NT2/D1 (cell line): ENCODE measurements at regions not wholly inside any gene's neighbourhood (a gene's known extent, or its start where the extent isn't known, plus 50 kb on each side); places are given as distances from the start of the nearest gene placed in this dataset.

ENCODE experiments used
- DNase-seq: peaks from one replicate; pipeline ENCODE4 v3.0.0-alpha.2; 2011; ENCODE audit warnings: low read depth, low spot score
- H3K27me3 ChIP-seq: 2 replicates; pipeline ENCODE4 v1.6.0; 2011; ENCODE audit warnings: mild to moderate bottlenecking; ENCODE audit not compliant: insufficient read length, insufficient read depth
- H3K36me3 ChIP-seq: 2 replicates; pipeline ENCODE4 v1.6.1; 2011; ENCODE audit warnings: mild to moderate bottlenecking, low read length, mixed read lengths; ENCODE audit not compliant: insufficient read depth, insufficient read length
- H3K4me1 ChIP-seq: 2 replicates; pipeline ENCODE4 v1.5.1; 2011; ENCODE audit not compliant: insufficient read depth, insufficient read length
- H3K4me3 ChIP-seq: 2 replicates; pipeline ENCODE4 v1.5.1; 2011; ENCODE audit warnings: low read depth; ENCODE audit not compliant: insufficient read length
- H3K9ac ChIP-seq: 2 replicates; pipeline ENCODE4 v1.6.0; 2011; ENCODE audit warnings: low read depth; ENCODE audit not compliant: insufficient read length
- H3K9me3 ChIP-seq: 2 replicates; pipeline ENCODE4 v1.5.1; 2011; ENCODE audit warnings: mild to moderate bottlenecking, low read length; ENCODE audit not compliant: insufficient read depth
- SUZ12 ChIP-seq: IDR thresholded peaks from 2 replicates; pipeline ENCODE4 v1.6.1; 2011; ENCODE audit not compliant: insufficient read length, insufficient read depth; ENCODE audit errors: extremely low read depth
- YY1 ChIP-seq: IDR thresholded peaks from 2 replicates; pipeline ENCODE4 v1.6.1; 2011; ENCODE audit not compliant: insufficient read length, insufficient read depth
- ZNF274 ChIP-seq: IDR thresholded peaks from 2 replicates; pipeline ENCODE4 v1.6.1; 2011; ENCODE audit warnings: mild to moderate bottlenecking, low read depth, low read length

- Histone ChIP-seq H3K9ac (no peak overlapping the region), H3K36me3 (no peaks in the 10 kb centered on the region), H3K27me3 (no peaks in the 10 kb centered on the region), H3K4me1 (no peaks in the 10 kb centered on the region), H3K9me3 (no peaks in the 10 kb centered on the region), H3K4me3 (no peak overlapping the region)
- TF ChIP-seq SUZ12 (no peak), YY1 (no peak), ZNF274 (no peak)
- DNase-seq, result no peak
Measured at GRCh38 chr1:217079584-217079983, 356.4 kb upstream of the ESRRG start.

- no peak for TF ChIP-seq YY1
- TF ChIP-seq SUZ12, result no peak
- no peak for TF ChIP-seq ZNF274
- Histone ChIP-seq H3K9me3 (no peaks in the 10 kb centered on the region), H3K4me3 (no peak overlapping the region), H3K27me3 (no peaks in the 10 kb centered on the region), H3K4me1 (no peaks in the 10 kb centered on the region), H3K9ac (no peak overlapping the region), H3K36me3 (no peaks in the 10 kb centered on the region)
- DNase-seq, result no peak
Measured at GRCh38 chr1:217078959-217079358, 355.7 kb upstream of the ESRRG start.

- Histone ChIP-seq H3K4me1 (no peaks in the 10 kb centered on the region), H3K9me3 (no peaks in the 10 kb centered on the region), H3K4me3 (no peak overlapping the region), H3K27me3 (no peaks in the 10 kb centered on the region), H3K9ac (no peak overlapping the region), H3K36me3 (no peaks in the 10 kb centered on the region)
- TF ChIP-seq ZNF274 (no peak), YY1 (no peak), SUZ12 (no peak)
- DNase-seq, result no peak
Measured at GRCh38 chr1:217078078-217078690, 355.0 kb upstream of the ESRRG start.

- H3K4me1 ChIP-seq, result no peaks in the 10 kb centered on the region
- DNase-seq, result no peak
- H3K9me3 ChIP-seq, result no peaks in the 10 kb centered on the region
- no peak overlapping the region for H3K4me3 ChIP-seq
- no peak overlapping the region for H3K9ac ChIP-seq
- H3K27me3 ChIP-seq, result no peaks in the 10 kb centered on the region
- TF ChIP-seq SUZ12 (no peak), ZNF274 (no peak), YY1 (no peak)
- H3K36me3 ChIP-seq, result no peaks in the 10 kb centered on the region
Measured at GRCh38 chr1:217077426-217077825, 354.2 kb upstream of the ESRRG start.

GRCh38 chr1:217076902-217077301 is 353.7 kb upstream of the ESRRG start:
- H3K36me3 ChIP-seq, result no peaks in the 10 kb centered on the region
- TF ChIP-seq YY1, result no peak
- no peaks in the 10 kb centered on the region for H3K27me3 ChIP-seq
- H3K4me1 ChIP-seq, result no peaks in the 10 kb centered on the region
- H3K9me3 ChIP-seq, result no peaks in the 10 kb centered on the region
- no peak overlapping the region for H3K4me3 ChIP-seq
- no peak for DNase-seq
- H3K9ac ChIP-seq, result no peak overlapping the region

- no peak overlapping the region for H3K9ac ChIP-seq
- H3K9me3 ChIP-seq, result no peaks in the 10 kb centered on the region
- H3K4me3 ChIP-seq, result no peak overlapping the region
- TF ChIP-seq YY1 (no peak), SUZ12 (no peak), ZNF274 (no peak)
- H3K27me3 ChIP-seq, result no peaks in the 10 kb centered on the region
- no peak for DNase-seq
- H3K36me3 ChIP-seq, result no peaks in the 10 kb centered on the region
- no peaks in the 10 kb centered on the region for H3K4me1 ChIP-seq
Measured at GRCh38 chr1:217072926-217073325, 349.7 kb upstream of the ESRRG start.

- H3K9ac ChIP-seq, result no peak overlapping the region
- TF ChIP-seq ZNF274 (no peak), YY1 (no peak), SUZ12 (no peak)
- H3K27me3 ChIP-seq, result no peaks in the 10 kb centered on the region
- no peak for DNase-seq
- no peaks in the 10 kb centered on the region for H3K9me3 ChIP-seq
- no peaks in the 10 kb centered on the region for H3K36me3 ChIP-seq
- no peak overlapping the region for H3K4me3 ChIP-seq
- H3K4me1 ChIP-seq, result no peaks in the 10 kb centered on the region
Measured at GRCh38 chr1:217067642-217068041, 344.4 kb upstream of the ESRRG start.

- Histone ChIP-seq H3K4me3 (no peak overlapping the region), H3K9me3 (no peaks in the 10 kb centered on the region), H3K36me3 (no peaks in the 10 kb centered on the region), H3K27me3 (no peaks in the 10 kb centered on the region), H3K4me1 (no peaks in the 10 kb centered on the region), H3K9ac (no peak overlapping the region)
- DNase-seq, result no peak
- no peak for TF ChIP-seq YY1
- TF ChIP-seq SUZ12, result no peak
- no peak for TF ChIP-seq ZNF274
Measured at GRCh38 chr1:217066794-217067193, 343.6 kb upstream of the ESRRG start.
